ENCODE measurements at regions not wholly inside any gene's neighbourhood (a gene's known extent, or its start where the extent isn't known, plus 50 kb on each side); places are given as distances from the start of the nearest gene placed in this dataset.
A peak's percentile ranks its signal among the peaks of the same experiment; 100 is the strongest.

- DNase-seq (ENCODE audit: low read depth) = no peak
Observed at GRCh38 chr1:67560580-67561255, 124.3 kb upstream of the GADD45A start.

GRCh38 chr1:67561704-67562113 lies 123.3 kb upstream of the GADD45A start:
- DNase-seq (ENCODE audit: low read depth) = peak; percentile 72

DNA sequence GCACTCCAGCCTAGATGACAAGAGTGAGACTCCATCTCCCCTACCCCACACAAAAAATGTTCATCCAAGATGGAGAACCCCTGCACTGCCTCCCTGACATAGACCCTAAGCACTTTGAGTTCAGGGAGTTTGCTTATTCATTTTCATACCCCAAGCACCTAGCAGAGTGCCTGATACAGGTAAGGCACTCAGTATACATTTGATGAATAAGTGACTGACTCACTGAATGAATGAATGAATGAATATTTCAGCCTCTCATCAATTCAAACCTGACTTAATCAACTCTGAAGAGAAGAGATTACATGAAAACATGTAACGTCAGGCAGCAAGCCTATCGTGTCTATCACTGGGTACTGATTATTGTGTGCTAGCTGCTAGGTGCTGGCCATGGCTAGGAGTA lies 121.3 kb upstream of the GADD45A start:
- DNase-seq (ENCODE audit: low read depth) = no peak

- no peak for DNase-seq (ENCODE audit: low read depth)
Observed at GRCh38 chr1:67564193-67564592, 120.8 kb upstream of the GADD45A start.

DNA sequence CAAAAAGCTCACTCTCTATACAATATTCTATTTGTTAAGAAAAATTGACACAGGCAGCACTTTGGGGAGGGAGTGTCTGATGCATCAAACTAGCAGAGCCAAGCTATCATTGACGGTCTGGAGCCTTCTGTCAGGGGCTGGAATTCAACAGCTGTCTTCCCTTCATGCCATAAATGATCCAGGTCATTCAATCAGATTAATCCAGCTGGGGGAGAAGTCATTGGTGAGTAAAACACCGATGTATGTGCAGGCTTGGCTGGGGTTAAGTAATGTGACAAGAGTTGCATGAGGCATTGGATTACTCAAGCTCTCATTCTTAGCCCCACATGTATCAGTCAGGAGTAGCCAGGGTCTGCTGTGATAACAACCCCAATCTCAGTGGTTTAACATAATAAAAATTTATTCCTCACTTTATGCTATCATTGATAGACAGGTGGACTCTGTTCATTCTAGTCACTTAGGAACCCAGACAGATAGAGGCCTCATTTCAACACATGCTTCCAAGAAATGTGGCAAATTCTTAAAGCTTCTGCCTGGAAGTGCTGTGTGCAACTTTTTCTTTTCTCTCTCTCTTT lies 118.1 kb upstream of the GADD45A start:
- DNase-seq (ENCODE audit: low read depth) = no peak

DNA sequence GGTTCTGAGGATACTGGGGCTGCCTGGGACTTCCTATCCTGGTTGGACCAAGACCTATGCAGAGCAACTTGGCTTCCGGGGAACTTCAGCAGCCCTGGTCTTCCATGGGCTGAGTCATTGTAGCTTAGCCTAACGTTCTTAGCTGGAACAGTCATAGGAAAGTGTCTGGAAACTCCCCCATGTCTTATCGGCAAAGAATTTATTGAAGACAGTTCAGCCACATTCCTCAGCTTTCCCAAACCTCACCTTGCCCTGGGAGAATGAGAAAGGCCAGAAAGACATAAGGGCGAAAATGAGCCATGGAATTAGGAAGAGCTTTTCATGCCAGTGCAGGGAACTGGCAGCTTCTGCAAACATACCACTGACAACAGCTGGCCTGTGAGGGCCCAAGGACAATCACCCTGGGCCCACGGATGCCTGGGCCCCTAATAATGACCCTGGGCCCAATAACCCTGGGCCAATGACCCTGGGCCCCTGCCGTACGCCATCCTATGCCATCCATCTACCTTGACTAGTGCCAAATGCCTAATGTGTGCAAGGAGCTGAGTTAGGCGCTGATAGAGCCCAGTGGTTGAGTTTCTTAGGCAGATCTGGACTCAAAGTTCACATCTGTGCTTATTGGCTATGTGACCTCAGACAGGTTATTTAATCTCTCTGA lies 114.4 kb upstream of the GADD45A start:
- DNase-seq (ENCODE audit: low read depth) = no peak

DNA sequence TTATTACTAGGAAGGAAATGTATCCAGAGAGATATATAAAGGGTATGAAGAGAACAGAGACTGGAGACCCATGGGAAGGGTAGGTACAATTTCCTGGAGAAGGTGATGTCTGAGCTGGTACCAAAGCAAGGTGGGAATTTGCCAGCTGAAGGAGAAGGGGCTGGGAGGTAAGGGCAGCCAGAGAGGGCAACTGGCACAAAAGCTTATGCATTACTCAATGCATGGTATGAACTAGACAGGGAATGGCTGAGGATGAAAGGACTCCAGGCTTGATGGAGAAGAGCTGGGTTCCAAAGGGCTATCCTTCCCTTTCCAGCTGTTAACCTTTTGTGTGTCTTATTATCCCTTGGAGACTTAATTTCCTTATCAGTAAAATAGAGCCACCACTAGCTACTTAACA lies 113.6 kb upstream of the GADD45A start:
- DNase-seq (ENCODE audit: low read depth) = no peak

DNA sequence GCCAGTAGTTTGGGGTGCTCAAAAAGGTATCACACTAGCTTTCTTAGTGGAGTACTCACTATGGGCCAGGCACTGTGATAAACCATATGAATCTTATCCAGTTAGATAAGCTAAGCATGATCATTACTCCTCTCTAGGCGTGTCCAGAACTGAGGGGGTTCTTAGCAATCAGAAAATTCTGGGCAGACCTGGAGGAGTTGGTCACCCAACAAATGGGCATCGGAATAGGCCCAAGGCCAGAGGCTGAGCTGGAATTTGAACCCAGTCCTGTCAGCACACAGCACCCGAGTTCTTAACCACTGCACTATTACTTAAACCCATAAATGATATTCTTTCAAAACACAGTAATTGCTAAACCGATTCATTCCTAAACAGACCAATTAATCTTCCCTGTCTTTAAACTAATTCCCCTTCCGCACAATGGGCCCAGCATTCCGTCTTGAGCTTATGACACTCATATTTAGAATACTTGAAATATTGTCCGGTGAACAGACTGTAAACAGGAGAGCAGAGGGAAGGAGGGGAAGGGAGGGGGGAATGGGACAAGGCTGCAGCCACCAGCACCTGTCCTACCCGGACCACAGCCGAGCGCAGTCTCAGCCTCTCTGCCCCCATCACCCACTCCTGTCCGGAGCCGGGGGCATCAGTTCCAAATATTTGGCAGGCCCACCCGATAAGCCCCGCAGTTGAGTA lies 113.0 kb upstream of the GADD45A start:
- DNase-seq (ENCODE audit: low read depth) = no peak

DNA sequence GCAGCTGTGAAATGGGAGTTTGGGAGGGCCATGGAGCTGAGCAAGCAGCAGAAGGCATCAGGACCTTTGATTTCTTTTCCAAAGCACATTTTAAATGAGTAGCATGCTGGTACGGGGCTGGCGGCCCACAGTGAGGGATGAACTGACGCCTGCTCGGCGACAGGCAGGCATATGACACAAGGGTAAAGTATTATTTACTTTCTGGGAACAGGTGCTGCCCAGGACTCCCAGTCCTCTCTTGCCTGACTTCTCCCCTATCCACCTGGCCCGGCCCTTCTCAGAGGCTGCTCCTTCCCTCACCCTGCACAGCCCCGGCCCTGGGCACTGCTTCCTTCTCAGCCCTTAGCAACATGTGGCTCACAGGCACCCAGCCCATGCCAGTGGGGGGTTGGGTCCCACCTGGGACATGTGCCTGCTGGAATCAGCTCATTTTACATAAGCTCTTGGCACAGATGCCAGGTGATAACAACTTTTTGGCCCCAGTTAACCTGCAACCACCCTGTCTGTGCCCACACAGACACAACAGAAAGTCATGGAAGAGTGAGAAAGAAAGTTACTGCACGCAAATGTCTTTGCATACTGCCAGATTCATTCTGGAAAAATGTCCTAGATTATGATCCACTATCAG lies 112.3 kb upstream of the GADD45A start:
- DNase-seq (ENCODE audit: low read depth) = no peak

- no peak for DNase-seq (ENCODE audit: low read depth)
Observed at GRCh38 chr1:67573311-67573872, 111.6 kb upstream of the GADD45A start.

DNA sequence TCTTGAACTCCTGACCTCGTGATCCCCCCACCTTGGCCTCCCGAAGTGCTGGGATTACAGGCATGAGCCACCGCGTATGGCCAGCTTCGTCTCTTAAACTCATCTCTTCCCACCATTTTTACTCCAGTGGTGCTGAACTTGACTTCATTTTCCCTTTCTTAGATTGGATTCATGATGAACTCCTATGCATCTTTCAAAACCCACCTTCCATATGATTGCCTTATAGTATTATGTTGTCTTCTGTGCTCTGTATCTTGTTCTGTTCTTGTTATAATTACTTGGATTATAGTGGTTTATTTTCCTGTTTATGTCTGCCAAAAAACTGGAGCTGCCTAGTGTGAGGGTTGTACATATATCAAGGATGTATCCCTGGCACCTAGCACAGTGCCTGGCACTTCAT lies 110.8 kb upstream of the GADD45A start:
- no peak for DNase-seq (ENCODE audit: low read depth)

- DNase-seq (ENCODE audit: low read depth) = no peak
Observed at GRCh38 chr1:67575861-67576260, 109.1 kb upstream of the GADD45A start.

GRCh38 chr1:67576474-67576873 lies 108.5 kb upstream of the GADD45A start:
- no peak for DNase-seq (ENCODE audit: low read depth)

GRCh38 chr1:67577646-67578045 lies 107.4 kb upstream of the GADD45A start:
- no peak for DNase-seq (ENCODE audit: low read depth)

GRCh38 chr1:67578397-67579020 lies 106.5 kb upstream of the GADD45A start:
- DNase-seq (ENCODE audit: low read depth) = no peak

GRCh38 chr1:67579623-67580394 lies 105.2 kb upstream of the GADD45A start:
- no peak for DNase-seq (ENCODE audit: low read depth)

GRCh38 chr1:67580691-67581403 lies 104.2 kb upstream of the GADD45A start:
- DNase-seq (ENCODE audit: low read depth) = no peak

DNA sequence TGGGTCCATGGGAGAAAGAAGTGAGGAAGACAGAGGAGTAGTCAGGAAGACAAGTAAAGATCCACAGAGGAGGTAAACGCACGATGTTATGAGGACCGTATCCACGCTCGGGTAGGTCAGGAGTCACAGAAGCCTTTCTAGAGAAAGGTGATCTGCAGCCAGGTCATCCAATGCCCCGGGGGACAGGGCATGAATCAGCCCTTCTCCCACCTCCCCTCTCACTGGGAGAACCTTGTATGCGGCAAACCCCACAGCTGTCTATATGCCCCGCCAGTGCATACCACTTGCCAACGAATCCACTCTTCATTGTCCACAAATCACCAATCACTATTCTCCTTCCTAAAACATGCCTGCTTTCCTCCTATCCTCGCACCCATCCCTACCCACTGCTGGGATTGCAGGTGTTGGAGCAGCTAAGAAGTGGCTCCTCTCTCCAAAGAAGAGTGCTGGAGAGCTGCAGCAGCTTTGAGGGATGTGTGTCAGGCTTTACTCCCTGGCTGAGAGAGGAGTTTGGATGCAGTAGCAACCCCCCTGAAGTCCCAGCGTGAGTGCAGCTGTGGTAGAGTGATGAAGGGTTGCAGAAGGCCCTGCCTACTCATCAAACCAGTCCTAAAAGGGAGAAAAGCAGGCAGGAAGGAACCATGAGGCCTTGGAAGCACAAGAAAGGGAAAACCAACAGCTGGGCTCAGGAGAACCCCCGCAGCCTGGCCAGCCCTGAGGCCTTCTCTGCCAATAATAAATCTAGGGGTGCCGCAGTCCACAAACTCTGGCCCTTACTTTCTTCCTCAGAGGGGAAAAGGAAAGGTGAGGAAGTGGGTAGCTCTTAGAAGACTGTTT lies 102.2 kb upstream of the GADD45A start:
- DNase-seq (ENCODE audit: low read depth) = no peak

- DNase-seq (ENCODE audit: low read depth) = no peak
Observed at GRCh38 chr1:67583462-67583950, 101.5 kb upstream of the GADD45A start.

Measured in T follicular helper cell (primary cell).